ENCODE measurements at regions not wholly inside any gene's neighbourhood (a gene's known extent, or its start where the extent isn't known, plus 50 kb on each side); places are given as distances from the start of the nearest gene placed in this dataset.

- TF ChIP-seq CTCF (IDR thresholded peaks at IDR 0.05 in 2 of 3, conservative IDR thresholded peaks at IDR 0.05 in 1 of 3; ENCODE audit: borderline replicate concordance in 1 of 3, insufficient read depth in 1 of 3, low read depth in 2 of 3, low read length in 2 of 3) (no peak), POLR2A (IDR thresholded peaks at IDR 0.05; ENCODE audit: borderline replicate concordance, extremely low read depth, insufficient read depth, insufficient read length) (no peak), CEBPB (IDR thresholded peaks at IDR 0.05; ENCODE audit: low read depth) (no peak), EZH2 (IDR thresholded peaks at IDR 0.05) (no peak), EZH2phosphoT487 (IDR thresholded peaks at IDR 0.05; ENCODE audit: borderline replicate concordance) (no peak), ZNF274 (IDR thresholded peaks at IDR 0.05; ENCODE audit: low read depth, low read length) (no peak), POLR2AphosphoS5 (IDR thresholded peaks at IDR 0.05; ENCODE audit: low read depth, low read length) (no peak), MAX (IDR thresholded peaks at IDR 0.05) (no peak), FOSL1 (IDR thresholded peaks at IDR 0.05; ENCODE audit: low read depth) (no peak), REST (IDR thresholded peaks at IDR 0.05; ENCODE audit: low read depth) (no peak), ATF3 (IDR thresholded peaks at IDR 0.05) (no peak), JUND (IDR thresholded peaks at IDR 0.05) (no peak)
Measured at GRCh38 chr6:156348849-156349248, 428.3 kb upstream of the ARID1B start.
